ENCODE measurements at regions not wholly inside any gene's neighbourhood (a gene's known extent, or its start where the extent isn't known, plus 50 kb on each side); places are given as distances from the start of the nearest gene placed in this dataset.
"Not testable (repeated sequence)": the region's sequence is repeated elsewhere in the genome, so short reads cannot be mapped to it uniquely, and the experiment has no call there.

- ATAC-seq, result no peak
Measured at GRCh38 chr17:70955441-70955840, 786.1 kb downstream of the KCNJ2 start.

GRCh38 chr17:70956726-70957125 lies 787.4 kb downstream of the KCNJ2 start:
- no peak for ATAC-seq

- ATAC-seq, result no peak
Measured at GRCh38 chr17:70961341-70961740, 792.0 kb downstream of the KCNJ2 start.

- ATAC-seq, result no peak
Measured at GRCh38 chr17:70968302-70968701, 799.0 kb downstream of the KCNJ2 start.

GRCh38 chr17:70969521-70970034 lies 800.2 kb downstream of the KCNJ2 start:
- ATAC-seq, result no peak

- no peak for ATAC-seq
Measured at GRCh38 chr17:70976447-70976846, 807.1 kb downstream of the KCNJ2 start.

GRCh38 chr17:70984873-70985272 lies 815.5 kb downstream of the KCNJ2 start:
- no peak for ATAC-seq

- ATAC-seq, result no peak
Measured at GRCh38 chr17:70987867-70988340, 818.6 kb downstream of the KCNJ2 start.

- ATAC-seq, result no peak
Measured at GRCh38 chr17:70988622-70989021, 819.3 kb downstream of the KCNJ2 start.

- no peak for ATAC-seq
Measured at GRCh38 chr17:70989280-70989679, 819.9 kb downstream of the KCNJ2 start.

GRCh38 chr17:70994194-70994593 lies 824.9 kb downstream of the KCNJ2 start:
- no peak for ATAC-seq

- ATAC-seq, result no peak
Measured at GRCh38 chr17:70995997-70996396, 826.7 kb downstream of the KCNJ2 start.

- no peak for ATAC-seq
Measured at GRCh38 chr17:71003736-71004135, 834.4 kb downstream of the KCNJ2 start.

GRCh38 chr17:71004413-71004812 lies 835.1 kb downstream of the KCNJ2 start:
- no peak for ATAC-seq

- no peak for ATAC-seq
Measured at GRCh38 chr17:71011391-71011790, 842.1 kb downstream of the KCNJ2 start.

- ATAC-seq, result no peak
Measured at GRCh38 chr17:71019699-71020098, 850.4 kb downstream of the KCNJ2 start.

- ATAC-seq, result no peak
Measured at GRCh38 chr17:71022758-71023157, 853.4 kb downstream of the KCNJ2 start.

GRCh38 chr17:71023249-71024030 lies 854.1 kb downstream of the KCNJ2 start:
- no peak for ATAC-seq

- no peak for ATAC-seq
Measured at GRCh38 chr17:71024172-71024571, 854.8 kb downstream of the KCNJ2 start.

GRCh38 chr17:71024969-71025368 lies 855.6 kb downstream of the KCNJ2 start:
- no peak for ATAC-seq

- no peak for ATAC-seq
Measured at GRCh38 chr17:71029246-71029645, 859.9 kb downstream of the KCNJ2 start.

GRCh38 chr17:71031286-71031685 lies 862.0 kb downstream of the KCNJ2 start:
- ATAC-seq, result not testable (repeated sequence)

GRCh38 chr17:71032746-71033273 lies 863.5 kb downstream of the KCNJ2 start:
- ATAC-seq, result no peak

GRCh38 chr17:71033336-71033735 lies 864.0 kb downstream of the KCNJ2 start:
- no peak for ATAC-seq
